SJSA1 (cell line): ENCODE measurements at regions not wholly inside any gene's neighbourhood (a gene's known extent, or its start where the extent isn't known, plus 50 kb on each side); places are given as distances from the start of the nearest gene placed in this dataset.
"Not testable (repeated sequence)": the region's sequence is repeated elsewhere in the genome, so short reads cannot be mapped to it uniquely, and the experiment has no call there.

ENCODE experiments used
- DNase-seq, 2 experiments: peaks; one replicate each; pipeline ENCODE4 v3.0.0-alpha.2; 2015 to 2020; ENCODE audit warnings: low spot score in 2 of 2, low read depth in 1 of 2
- H3K27ac ChIP-seq: fragments of 250-450 bp; sonication (Bioruptor Pico); 2 replicates; pipeline ENCODE4 v1.5.1; 2020; ENCODE audit warnings: mild to moderate bottlenecking, moderate library complexity
- H3K27me3 ChIP-seq: fragments of 250-450 bp; sonication (Bioruptor Pico); replicated peaks from 2 replicates; pipeline ENCODE4 v1.5.1; 2020; ENCODE audit warnings: mild to moderate bottlenecking, moderate library complexity
- H3K36me3 ChIP-seq: fragments of 250-450 bp; sonication (Bioruptor Pico); 2 replicates; pipeline ENCODE4 v1.5.1; 2020; ENCODE audit warnings: mild to moderate bottlenecking
- H3K4me1 ChIP-seq: fragments of 250-450 bp; sonication (Bioruptor Pico); replicated peaks from 2 replicates; pipeline ENCODE4 v1.6.1; 2021; ENCODE audit warnings: mild to moderate bottlenecking
- H3K4me3 ChIP-seq: fragments of 250-450 bp; sonication (Bioruptor Pico); 2 replicates; pipeline ENCODE4 v1.5.1; 2020; ENCODE audit warnings: mild to moderate bottlenecking
- H3K9me3 ChIP-seq: fragments of 250-450 bp; sonication (Bioruptor Pico); replicated peaks from 2 replicates; pipeline ENCODE4 v1.5.1; 2020; ENCODE audit warnings: mild to moderate bottlenecking

DNA sequence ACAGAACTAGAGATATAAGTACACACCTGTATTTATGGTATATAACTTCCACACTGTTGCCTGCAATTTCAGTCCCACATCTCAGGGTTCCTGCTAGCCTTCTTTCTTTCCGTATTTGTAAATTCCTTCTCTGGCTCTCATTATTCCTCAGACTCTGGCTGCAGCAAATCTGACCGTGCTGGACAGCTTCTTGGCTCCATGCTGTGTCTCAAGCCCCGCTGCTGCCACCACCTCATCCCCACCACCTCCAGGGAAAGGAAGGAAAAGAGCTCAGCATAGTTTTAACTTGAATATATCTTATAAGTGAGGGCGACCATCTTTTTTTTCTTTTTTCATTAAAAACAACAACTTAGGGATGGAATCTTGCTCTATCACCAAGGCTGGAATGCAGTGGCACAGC, 155.6 kb upstream of the CXCL13 start:
- H3K27me3 ChIP-seq: peaks cover 7% of the 10 kb centered on the region
- H3K27ac ChIP-seq: no peak overlapping the region
- no peak overlapping the region for H3K4me3 ChIP-seq
- no peaks in the 10 kb centered on the region for H3K4me1 ChIP-seq
- H3K9me3 ChIP-seq: no peaks in the 10 kb centered on the region
- DNase-seq: no peak
- H3K36me3 ChIP-seq: no peaks in the 10 kb centered on the region

DNA sequence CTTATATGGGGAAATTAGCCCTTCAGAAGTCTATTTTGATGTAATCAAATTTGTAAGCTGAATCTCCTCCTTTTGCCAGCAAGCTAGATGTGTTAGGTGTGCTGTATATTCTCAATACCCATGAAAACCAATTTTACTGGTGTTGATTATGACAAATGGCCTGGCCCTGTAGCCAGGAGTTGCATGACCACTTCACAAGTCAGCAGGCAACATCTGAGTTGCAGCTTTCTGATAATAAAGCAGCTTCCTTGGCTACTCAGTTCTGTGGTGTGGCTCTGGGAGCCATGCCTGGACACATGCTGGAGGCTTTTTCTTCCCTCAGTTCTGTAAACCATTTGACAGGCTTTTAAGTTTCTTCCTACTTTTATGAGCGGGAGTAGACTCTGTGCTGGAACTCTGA, 154.1 kb upstream of the CXCL13 start:
- Histone ChIP-seq H3K27me3 (no peaks in the 10 kb centered on the region; the same call in 1 of the 2 replicates), H3K36me3 (no peaks in the 10 kb centered on the region)
- DNase-seq: no peak

GRCh38 chr4:77452117-77452516, 153.5 kb upstream of the CXCL13 start:
- not testable (repeated sequence) for H3K9me3 ChIP-seq, H3K27me3 ChIP-seq, H3K27ac ChIP-seq, H3K36me3 ChIP-seq, H3K4me3 ChIP-seq, DNase-seq, H3K4me1 ChIP-seq

More for the DNA sequence above, 154.1 kb upstream of the CXCL13 start:
- no peaks in the 10 kb centered on the region for H3K9me3 ChIP-seq
- no peak overlapping the region for H3K4me3 ChIP-seq
- H3K27ac ChIP-seq: no peak overlapping the region
- no peaks in the 10 kb centered on the region for H3K4me1 ChIP-seq

DNA sequence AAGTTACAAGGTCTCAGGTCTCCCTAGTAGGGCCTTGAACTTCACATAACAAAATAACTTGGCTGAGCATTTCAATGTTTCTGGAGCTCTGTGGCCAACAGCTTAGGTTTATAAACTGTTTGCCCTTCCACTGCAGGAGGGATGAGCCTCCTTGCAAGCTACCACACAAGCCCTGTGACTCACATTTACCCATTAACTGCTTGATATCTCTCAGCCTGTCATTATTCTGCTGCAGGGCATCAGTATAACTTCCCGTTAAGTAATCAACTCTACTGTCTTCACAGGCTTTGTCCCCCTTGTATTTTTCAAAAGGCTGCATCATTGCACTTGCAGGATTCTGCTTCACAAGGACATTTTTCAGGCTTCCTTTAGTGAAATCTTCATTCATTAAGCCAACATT, 151.7 kb upstream of the CXCL13 start:
- no peaks in the 10 kb centered on the region for H3K4me1 ChIP-seq
- H3K27me3 ChIP-seq: no peaks in the 10 kb centered on the region; the same call in 1 of the 2 replicates
- H3K36me3 ChIP-seq: no peaks in the 10 kb centered on the region
- no peak for DNase-seq
- no peak overlapping the region for H3K27ac ChIP-seq
- no peak overlapping the region for H3K4me3 ChIP-seq
- H3K9me3 ChIP-seq: no peaks in the 10 kb centered on the region

DNA sequence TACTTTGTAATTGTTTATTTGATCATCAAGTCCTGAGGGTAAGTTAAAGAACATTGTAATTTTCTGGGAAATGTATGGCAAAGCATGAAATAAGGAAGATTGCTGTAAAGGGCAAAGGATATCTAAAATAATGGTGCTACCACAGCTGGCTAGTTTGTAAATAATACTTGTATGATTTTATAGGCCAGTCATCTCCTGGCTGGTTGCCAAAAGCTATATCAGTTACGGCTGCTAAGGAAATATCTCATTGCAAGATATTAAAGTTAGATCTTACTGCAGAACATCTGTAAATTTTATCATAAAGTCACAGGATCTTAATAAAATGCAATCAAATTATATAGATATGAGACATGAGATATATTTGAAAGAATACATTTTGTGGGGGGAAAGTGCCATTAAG, 150.8 kb upstream of the CXCL13 start:
- Histone ChIP-seq H3K4me1 (no peaks in the 10 kb centered on the region), H3K27ac (no peak overlapping the region), H3K4me3 (no peak overlapping the region), H3K27me3 (no peaks in the 10 kb centered on the region), H3K36me3 (no peaks in the 10 kb centered on the region), H3K9me3 (no peaks in the 10 kb centered on the region)
- no peak for DNase-seq

DNA sequence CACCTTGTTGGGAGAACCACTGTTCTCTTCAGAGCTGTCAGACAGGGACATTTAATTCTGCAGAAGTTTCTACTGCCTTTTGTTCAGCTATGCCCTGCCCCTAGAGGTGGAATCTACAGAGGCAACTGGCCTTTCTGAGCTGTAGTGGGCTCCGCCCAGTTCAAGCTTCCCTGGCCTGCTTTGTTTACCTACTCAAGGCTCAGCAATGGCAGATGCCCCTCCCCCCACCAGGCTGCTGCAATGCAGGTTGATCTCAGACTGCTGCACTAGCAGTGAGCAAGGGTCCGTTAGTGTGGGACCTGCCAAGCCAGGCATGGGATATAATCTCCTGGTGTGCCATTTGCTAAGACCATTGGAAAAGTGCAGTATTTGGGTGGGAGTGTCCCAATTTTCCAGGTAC, 141.5 kb upstream of the CXCL13 start:
- H3K4me3 ChIP-seq, H3K36me3 ChIP-seq, H3K9me3 ChIP-seq, H3K27ac ChIP-seq, DNase-seq, H3K4me1 ChIP-seq, H3K27me3 ChIP-seq: not testable (repeated sequence)

GRCh38 chr4:77465271-77465670, 140.3 kb upstream of the CXCL13 start:
- no peaks in the 10 kb centered on the region for H3K27me3 ChIP-seq
- H3K27ac ChIP-seq: no peak overlapping the region
- no peak for DNase-seq
- H3K36me3 ChIP-seq: no peaks in the 10 kb centered on the region
- no peaks in the 10 kb centered on the region for H3K4me1 ChIP-seq
- no peaks in the 10 kb centered on the region for H3K9me3 ChIP-seq
- H3K4me3 ChIP-seq: no peak overlapping the region

- H3K4me1 ChIP-seq: no peaks in the 10 kb centered on the region
- no peak for DNase-seq
Observed at GRCh38 chr4:77466430-77466829, 139.2 kb upstream of the CXCL13 start.

DNA sequence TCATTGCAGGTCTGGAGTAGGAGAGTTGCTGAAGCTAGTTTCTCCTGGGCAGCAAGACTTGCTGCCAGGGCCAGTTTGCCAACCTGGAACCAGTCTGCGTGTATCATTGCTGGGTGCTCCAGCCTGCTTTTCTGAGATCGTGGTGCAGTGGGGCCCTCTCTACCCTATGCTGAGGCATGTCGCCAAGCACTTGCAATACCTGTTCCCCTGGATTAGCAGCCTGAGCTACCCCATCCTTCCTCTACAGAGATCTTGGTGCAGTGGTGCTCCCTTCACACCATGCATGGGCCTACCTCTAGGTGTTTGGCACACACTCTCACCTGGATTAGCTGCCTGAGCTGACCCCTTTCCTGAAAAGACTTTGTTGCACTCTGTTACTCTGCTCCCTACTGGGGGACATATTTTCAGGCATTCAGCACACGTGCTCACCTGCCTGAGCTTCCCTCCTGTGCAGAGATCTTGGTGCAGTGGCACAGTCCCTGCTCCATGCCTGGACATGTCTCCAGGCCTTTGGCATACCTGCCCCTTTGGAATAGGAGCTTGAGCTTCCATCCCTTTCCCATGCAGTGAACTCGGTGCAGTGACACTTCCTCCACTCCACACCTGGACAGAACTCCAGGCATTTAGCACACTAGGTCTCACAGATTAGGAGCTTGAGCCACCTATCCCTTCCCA, 133.7 kb upstream of the CXCL13 start:
- DNase-seq: no peak
- no peaks in the 10 kb centered on the region for H3K27me3 ChIP-seq
- H3K4me3 ChIP-seq: no peak overlapping the region
- no peak overlapping the region for H3K27ac ChIP-seq
- no peaks in the 10 kb centered on the region for H3K36me3 ChIP-seq
- H3K9me3 ChIP-seq: no peaks in the 10 kb centered on the region
- no peaks in the 10 kb centered on the region for H3K4me1 ChIP-seq

More at GRCh38 chr4:77466430-77466829, 139.2 kb upstream of the CXCL13 start:
- H3K4me3 ChIP-seq: no peak overlapping the region
- no peaks in the 10 kb centered on the region for H3K9me3 ChIP-seq
- no peaks in the 10 kb centered on the region for H3K27me3 ChIP-seq
- H3K36me3 ChIP-seq: no peaks in the 10 kb centered on the region
- H3K27ac ChIP-seq: no peak overlapping the region

DNA sequence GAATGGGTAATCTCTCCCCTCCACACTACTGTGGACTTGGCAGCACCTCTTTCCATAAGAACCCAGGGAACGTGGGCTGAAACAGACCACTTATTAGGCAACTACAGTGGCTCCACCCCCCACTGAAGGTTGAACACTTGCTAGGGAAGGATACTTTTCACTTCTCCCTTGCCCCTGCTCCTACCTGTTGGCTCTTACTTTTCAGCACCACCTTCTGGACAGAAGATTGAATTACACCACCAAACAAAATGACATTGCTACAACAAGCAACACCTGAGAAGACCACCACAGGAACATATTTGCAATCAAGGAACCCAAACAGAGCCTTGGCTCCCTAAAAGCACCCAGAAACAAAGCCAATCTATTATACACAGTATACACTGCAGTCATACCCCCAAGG, 132.1 kb upstream of the CXCL13 start:
- no peak overlapping the region for H3K27ac ChIP-seq
- no peak for DNase-seq

GRCh38 chr4:77481856-77482255, 123.8 kb upstream of the CXCL13 start:
- no peak for DNase-seq

More for the DNA sequence above, 132.1 kb upstream of the CXCL13 start:
- Histone ChIP-seq H3K27me3 (no peaks in the 10 kb centered on the region), H3K9me3 (no peaks in the 10 kb centered on the region), H3K4me1 (no peaks in the 10 kb centered on the region), H3K36me3 (no peaks in the 10 kb centered on the region), H3K4me3 (no peak overlapping the region)

GRCh38 chr4:77488882-77489281, 116.7 kb upstream of the CXCL13 start:
- Histone ChIP-seq H3K9me3 (no peaks in the 10 kb centered on the region), H3K27me3 (0 out of 2 replicates have a peak, but pooled peaks cover 3% of the 10 kb centered on the region), H3K4me3 (no peak overlapping the region), H3K4me1 (peaks cover 5% of the 10 kb centered on the region), H3K36me3 (no peaks in the 10 kb centered on the region), H3K27ac (no peak overlapping the region)
- DNase-seq: no peak

More at GRCh38 chr4:77481856-77482255, 123.8 kb upstream of the CXCL13 start:
- H3K27me3 ChIP-seq: 0 out of 2 replicates have a peak, but pooled peaks cover 3% of the 10 kb centered on the region
- H3K4me3 ChIP-seq: no peak overlapping the region
- H3K27ac ChIP-seq: no peak overlapping the region
- no peaks in the 10 kb centered on the region for H3K9me3 ChIP-seq
- no peaks in the 10 kb centered on the region for H3K36me3 ChIP-seq
- H3K4me1 ChIP-seq: no peaks in the 10 kb centered on the region

- no peaks in the 10 kb centered on the region for H3K36me3 ChIP-seq
- H3K9me3 ChIP-seq: no peaks in the 10 kb centered on the region
- 0 out of 2 replicates have a peak, but pooled peaks cover 3% of the 10 kb centered on the region for H3K27me3 ChIP-seq
- no peak for DNase-seq
- H3K4me3 ChIP-seq: no peak overlapping the region
- no peak overlapping the region for H3K27ac ChIP-seq
- peaks cover 5% of the 10 kb centered on the region for H3K4me1 ChIP-seq
Observed at GRCh38 chr4:77493120-77493752, 112.4 kb upstream of the CXCL13 start.

GRCh38 chr4:77493829-77494551, 111.6 kb upstream of the CXCL13 start:
- no peak for DNase-seq
- no peaks in the 10 kb centered on the region for H3K27me3 ChIP-seq
- H3K36me3 ChIP-seq: no peaks in the 10 kb centered on the region
- H3K4me1 ChIP-seq: peaks cover 5% of the 10 kb centered on the region
- no peaks in the 10 kb centered on the region for H3K9me3 ChIP-seq
- no peak overlapping the region for H3K4me3 ChIP-seq
- H3K27ac ChIP-seq: no peak overlapping the region
